ENCODE measurements at regions not wholly inside any gene's neighbourhood (a gene's known extent, or its start where the extent isn't known, plus 50 kb on each side); places are given as distances from the start of the nearest gene placed in this dataset.

GRCh38 chr3:4207672-4208071 is 95.5 kb upstream of the SETMAR start:
- Histone ChIP-seq H3K4me2 (ENCODE audit: insufficient read depth, low read length) (no peak overlapping the region), H3K27ac (ENCODE audit: insufficient read depth, low read depth, low read length) (no peak overlapping the region), H3K27me3 (ENCODE audit: control insufficient read depth in 2 of 2, insufficient read depth in 2 of 2, low read length in 2 of 2) (no peaks in the 10 kb centered on the region), H3K9me3 (replicated peaks; ENCODE audit: control insufficient read depth, insufficient read depth, low read length) (no peaks in the 10 kb centered on the region), H2AFZ (ENCODE audit: low read depth, low read length) (no peak overlapping the region), H3K4me3 (replicated peaks in 1 of 3; ENCODE audit: insufficient read depth in 1 of 3, low read depth in 1 of 3, low read length in 3 of 3) (no peak overlapping the region), H3K4me1 (ENCODE audit: control insufficient read depth, extremely low read depth, insufficient read depth, low read length) (no peaks in the 10 kb centered on the region), H3K9ac (replicated peaks; ENCODE audit: extremely low read depth, insufficient read depth, low read length) (no peak overlapping the region), H3K9me1 (replicated peaks; ENCODE audit: control insufficient read depth, extremely low read depth, insufficient read depth, low read length) (no peaks in the 10 kb centered on the region), H3K79me2 (ENCODE audit: control insufficient read depth, insufficient read depth, low read length) (no peaks in the 10 kb centered on the region), H3K36me3 (ENCODE audit: control insufficient read depth in 2 of 2, extremely low read depth in 1 of 2, insufficient read depth in 2 of 2, low read length in 2 of 2) (no peaks in the 10 kb centered on the region), H4K20me1 (replicated peaks; ENCODE audit: control insufficient read depth, extremely low read depth, insufficient read depth, low read length) (no peaks in the 10 kb centered on the region)
- intact Hi-C loops (cut with micrococcal nuclease): no loop called here
- DNase-seq (ENCODE audit: low read depth, low spot score) (no peak), FAIRE-seq (no peak)
- ChIA-PET POLR2A (no interaction called here), CTCF (no interaction called here)
- dilution Hi-C loops (cut with MboI; ENCODE audit: extremely low pct_ligation_motif_present, low sequenced_read_pairs): no loop called here
- no TSS peak for BruUV-seq (replicated peaks)
- TF ChIP-seq POLR2AphosphoS5 (IDR thresholded peaks at IDR 0.05; ENCODE audit: insufficient read depth, low read depth, low read length) (no peak), EZH2 (IDR thresholded peaks at IDR 0.05; ENCODE audit: borderline replicate concordance, low read depth, low read length, severe bottlenecking) (no peak), CTCF (IDR thresholded peaks at IDR 0.05; ENCODE audit: extremely low read depth in 1 of 2, insufficient read depth in 1 of 2, low read depth in 1 of 2, low read length in 2 of 2) (no peak), MYC (IDR thresholded peaks at IDR 0.05; ENCODE audit: low read depth, low read length) (no peak), MAX (IDR thresholded peaks at IDR 0.05; ENCODE audit: insufficient read depth, insufficient read length) (no peak), JUN (IDR thresholded peaks at IDR 0.05; ENCODE audit: borderline replicate concordance, insufficient read depth, insufficient read length, low read depth) (no peak), FOS (IDR thresholded peaks at IDR 0.05; ENCODE audit: borderline replicate concordance, insufficient read depth, low read length) (no peak), GATA2 (IDR thresholded peaks at IDR 0.05; ENCODE audit: insufficient read depth, insufficient read length, low read depth, low read length) (no peak), POLR2A (IDR thresholded peaks at IDR 0.05; ENCODE audit: low read depth, low read length) (no peak)
